GOT3 (cell line): ENCODE measurements at regions not wholly inside any gene's neighbourhood (a gene's known extent, or its start where the extent isn't known, plus 50 kb on each side); places are given as distances from the start of the nearest gene placed in this dataset.
"Not testable (repeated sequence)": the region's sequence is repeated elsewhere in the genome, so short reads cannot be mapped to it uniquely, and the experiment has no call there.

ENCODE experiments used
- DNase-seq: peaks from one replicate; lab custom pipeline; 2025; ENCODE audit warnings: mixed read lengths; lab: John Stamatoyannopoulos, UW

DNA sequence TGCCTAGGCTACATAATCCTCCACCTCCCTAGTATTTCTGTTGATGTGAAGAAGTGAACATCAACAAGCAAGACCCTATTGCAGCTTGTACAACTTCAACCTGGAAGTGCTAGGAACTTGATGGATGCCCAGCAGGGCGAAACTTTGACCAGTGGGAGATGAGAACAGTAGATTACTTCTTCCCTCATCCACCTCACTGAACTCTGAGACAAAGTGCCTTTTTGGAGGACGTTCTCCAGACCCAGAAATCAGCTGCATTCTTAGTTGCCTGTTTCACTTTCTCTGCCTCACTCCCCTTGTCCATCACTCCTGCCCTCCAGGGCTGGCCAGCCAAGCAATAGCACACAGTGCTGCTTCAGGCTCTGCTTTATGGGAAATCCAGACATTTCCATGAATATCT lies 683.4 kb downstream of the GALC start:
- no peak for DNase-seq

- no peak for DNase-seq
These were observed 686.4 kb downstream of the GALC start for GRCh38 chr14:87306409-87307168.

DNA sequence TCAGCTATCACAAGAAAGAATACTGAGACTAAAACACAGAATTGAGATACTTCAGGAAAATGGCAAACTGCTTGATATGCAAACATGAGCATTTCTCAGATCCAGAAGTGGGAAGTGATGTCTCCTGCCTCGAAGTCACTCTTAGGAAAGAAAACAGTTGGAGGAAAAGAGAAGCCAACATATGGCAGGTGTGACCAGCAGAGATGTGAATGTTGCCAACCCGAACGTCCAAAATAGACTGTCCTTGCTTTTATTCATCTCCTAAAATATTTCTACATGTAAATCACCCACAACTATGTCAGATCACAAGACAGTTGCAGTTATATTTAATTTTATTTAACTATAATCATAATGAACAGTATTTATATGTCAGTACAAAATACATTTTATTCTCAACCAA lies 687.6 kb downstream of the GALC start:
- no peak for DNase-seq

DNA sequence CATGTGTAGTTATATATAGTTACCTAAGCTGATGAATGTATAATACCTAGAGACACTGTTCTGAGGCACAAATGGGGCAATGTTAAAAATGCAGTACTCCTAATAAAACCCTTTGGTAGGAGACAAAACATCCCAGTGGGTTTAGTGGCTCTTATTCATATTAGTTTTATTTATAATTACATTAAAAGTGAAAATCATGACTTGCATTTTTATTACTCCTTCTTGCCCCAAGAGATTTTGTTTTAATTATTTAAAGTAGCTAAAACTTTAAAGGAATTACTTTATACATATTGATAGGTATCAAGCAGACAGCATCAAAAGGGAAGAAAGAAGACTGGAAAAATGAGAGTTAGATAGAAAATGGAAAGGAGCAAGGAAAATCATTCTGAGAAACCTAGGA lies 688.6 kb downstream of the GALC start:
- DNase-seq: no peak

DNA sequence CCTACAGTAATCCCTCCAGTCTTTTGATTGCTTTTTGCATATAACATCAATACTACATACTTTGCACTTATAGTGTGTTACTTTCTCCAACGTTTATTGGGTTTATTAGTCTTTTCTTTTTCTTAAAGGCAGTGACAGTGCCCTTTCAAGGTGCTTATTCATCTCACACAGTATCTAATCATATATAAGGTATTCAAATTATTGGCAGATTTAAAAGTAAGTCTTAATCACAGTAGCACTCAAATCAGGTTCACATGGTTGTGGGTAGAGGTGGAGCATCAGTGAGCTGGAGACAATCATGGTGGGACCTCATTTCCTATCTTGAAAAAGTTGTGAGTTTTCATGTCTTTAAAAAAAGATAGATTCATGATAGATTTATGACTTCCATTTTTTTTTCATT lies 706.2 kb downstream of the GALC start:
- DNase-seq: no peak

DNA sequence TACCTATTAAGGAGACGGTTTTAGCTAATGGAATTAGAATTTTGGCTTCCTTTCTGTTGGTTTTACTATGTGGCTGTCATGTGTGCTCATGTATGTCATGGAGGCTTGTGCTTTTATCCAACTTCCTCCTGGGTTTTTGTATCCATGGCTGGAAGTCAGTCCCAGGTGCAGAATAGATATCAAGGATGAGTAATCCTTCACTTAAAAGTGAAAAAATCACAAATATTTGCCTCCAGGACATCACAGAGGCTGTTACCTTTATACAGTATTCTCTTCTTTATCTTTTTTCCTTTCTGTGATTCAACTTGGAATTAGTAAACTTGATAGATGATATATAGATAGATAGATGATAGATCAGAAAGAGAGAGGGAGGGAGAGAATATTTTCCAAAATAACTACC lies 706.8 kb downstream of the GALC start:
- DNase-seq: no peak

DNA sequence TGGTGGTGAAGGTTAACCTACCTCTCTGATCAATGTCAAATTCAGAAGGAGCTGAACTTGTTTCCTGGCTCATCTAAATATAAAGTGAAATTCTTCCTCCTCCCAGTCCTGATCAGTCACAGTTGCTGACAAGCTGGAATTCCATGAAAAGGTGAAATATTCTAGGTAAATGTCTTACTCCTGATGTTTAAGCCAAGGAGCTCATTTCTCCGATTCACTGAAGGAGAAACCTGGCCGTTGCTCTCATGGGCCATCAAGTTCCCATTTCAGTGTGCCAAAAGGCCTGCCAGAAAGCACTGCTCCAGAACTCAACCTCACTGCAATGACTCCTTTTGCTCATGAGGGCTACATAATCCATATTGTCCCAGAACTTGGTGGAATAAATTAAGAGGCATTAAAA lies 707.5 kb downstream of the GALC start:
- DNase-seq: no peak

DNA sequence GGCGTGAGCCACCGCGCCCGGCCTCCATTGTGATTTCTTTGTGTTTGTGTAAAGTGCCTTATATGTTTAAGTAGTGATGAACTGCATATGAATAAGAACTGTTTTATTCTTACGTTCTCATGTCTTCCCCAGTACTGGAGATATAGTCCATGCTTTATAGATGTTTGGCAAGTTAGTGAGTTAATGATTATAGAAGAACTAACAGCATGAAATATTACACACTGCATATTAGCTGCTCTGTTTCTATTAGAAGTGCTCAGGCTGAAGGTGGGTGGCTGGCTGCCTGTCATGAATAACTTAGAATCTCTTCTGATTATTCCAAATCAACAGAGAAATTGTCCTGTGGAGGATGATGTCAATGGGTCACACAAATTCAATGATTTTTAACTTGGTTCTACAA lies 709.4 kb downstream of the GALC start:
- DNase-seq: no peak

DNA sequence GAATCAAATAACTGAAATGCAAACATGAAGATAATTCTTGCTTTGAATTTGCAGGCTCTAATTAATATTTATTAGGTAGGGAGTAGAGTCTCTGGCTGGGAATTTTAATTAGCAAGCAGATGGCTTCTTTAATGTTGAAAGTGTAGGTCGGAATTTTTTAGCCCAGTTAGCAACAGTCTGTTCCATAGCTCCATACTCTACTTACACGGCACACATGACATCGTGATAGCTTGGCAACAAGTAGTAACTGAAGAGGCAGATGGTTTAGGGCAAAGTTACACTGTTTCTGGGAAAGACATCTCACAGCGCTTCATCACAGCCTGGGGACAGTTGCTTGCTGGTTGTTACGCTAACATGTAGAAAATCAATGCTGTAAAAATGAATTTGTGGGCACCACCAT lies 710.7 kb downstream of the GALC start:
- no peak for DNase-seq

GRCh38 chr14:87278415-87278814 lies 714.6 kb downstream of the GALC start:
- no peak for DNase-seq

DNA sequence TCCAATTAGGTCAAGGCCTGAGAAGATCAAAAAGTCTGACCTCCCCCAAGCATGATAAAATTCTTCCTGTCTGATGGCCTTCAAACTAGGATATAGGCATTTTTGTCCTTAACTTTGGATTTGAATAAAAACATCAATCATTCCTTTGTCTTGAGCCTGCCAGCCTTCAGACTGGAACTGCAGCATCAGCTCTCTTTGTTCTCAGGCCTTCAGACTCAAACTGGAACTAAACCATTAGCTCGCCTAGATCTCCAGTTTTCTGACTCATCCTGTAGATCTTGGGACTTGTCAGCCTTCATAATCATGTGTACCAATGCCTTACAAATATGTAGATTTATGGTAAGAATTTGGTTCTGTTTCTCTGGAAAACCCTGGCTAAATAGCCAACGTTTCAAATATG lies 721.7 kb downstream of the GALC start:
- no peak for DNase-seq

DNA sequence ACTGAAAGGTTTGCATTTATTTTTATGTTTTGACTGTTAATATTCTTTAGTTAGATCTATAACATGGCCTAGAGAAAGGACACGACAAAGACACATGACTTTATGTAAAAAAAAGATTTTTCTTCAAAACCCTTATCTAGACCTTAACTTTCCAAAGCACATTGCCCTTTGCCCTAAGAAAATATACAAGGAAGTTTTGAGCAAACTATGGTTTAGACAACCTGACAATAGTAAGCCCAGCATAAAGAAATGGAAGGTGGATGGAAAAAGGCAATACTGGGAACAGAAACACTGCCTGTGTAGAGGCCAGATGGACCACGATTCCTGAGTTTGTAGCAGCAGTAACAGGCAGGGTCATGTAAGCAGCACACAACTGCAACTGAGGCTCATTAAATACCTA lies 724.0 kb downstream of the GALC start:
- no peak for DNase-seq

DNA sequence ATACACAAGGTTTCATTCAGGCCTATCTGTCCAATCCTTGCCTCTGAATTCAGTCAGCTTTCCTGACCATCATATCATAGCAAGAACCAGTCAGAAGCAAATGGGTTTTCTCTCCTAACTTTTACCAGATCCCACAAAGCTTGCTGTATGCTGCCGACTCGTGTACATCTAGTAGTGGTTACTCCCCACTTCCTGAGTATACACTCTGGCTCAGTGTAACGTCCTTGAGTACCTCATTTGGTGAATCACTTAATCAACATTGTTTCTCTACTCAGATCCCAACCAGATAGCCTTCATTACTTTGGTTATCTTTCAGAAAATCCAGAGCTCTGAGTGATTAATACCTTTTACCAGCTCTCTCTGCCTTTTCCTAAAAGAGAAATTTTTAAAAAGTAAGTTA lies 728.2 kb downstream of the GALC start:
- DNase-seq: no peak

GRCh38 chr14:87264272-87264785 lies 728.7 kb downstream of the GALC start:
- no peak for DNase-seq

DNA sequence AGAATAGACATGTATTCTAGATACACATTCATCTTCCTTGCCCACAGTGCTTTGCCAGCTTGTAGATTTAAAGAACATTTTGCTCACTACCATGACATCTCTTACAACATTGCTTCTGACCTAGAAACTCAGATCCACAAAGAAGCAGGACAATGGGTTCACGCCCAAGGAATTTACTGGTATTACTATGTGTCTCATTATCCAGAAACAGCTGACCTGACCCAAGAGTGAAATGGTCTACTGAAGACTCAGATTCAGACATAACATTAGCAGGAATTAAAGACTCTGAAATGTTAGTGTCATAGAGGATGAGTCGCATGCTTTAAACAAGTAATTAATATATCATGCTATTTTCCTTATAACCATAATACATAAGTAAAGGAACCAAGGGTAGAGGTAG lies 731.4 kb downstream of the GALC start:
- no peak for DNase-seq

GRCh38 chr14:87260460-87260859 lies 732.5 kb downstream of the GALC start:
- DNase-seq: no peak

- no peak for DNase-seq
These were observed 735.6 kb downstream of the GALC start for GRCh38 chr14:87257421-87257820.

DNA sequence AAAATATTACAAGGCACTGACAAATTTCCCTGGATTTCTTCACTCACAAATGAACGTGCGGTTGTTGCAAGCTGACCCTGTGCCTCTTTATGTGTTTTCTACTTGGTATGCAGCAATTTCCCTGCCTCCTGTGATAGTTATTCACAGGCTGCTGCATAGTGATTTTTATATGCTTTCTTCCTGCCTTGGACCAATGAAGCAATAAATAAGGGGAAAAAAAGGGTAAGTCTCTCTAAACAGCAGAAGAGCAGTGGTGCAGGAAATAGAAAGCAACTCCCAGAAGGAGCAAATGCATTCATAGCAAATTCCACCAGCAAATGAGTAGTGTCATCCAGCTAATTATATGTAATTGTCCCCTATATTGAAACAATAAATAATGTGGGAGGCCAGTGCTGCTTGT lies 737.9 kb downstream of the GALC start:
- DNase-seq: no peak

DNA sequence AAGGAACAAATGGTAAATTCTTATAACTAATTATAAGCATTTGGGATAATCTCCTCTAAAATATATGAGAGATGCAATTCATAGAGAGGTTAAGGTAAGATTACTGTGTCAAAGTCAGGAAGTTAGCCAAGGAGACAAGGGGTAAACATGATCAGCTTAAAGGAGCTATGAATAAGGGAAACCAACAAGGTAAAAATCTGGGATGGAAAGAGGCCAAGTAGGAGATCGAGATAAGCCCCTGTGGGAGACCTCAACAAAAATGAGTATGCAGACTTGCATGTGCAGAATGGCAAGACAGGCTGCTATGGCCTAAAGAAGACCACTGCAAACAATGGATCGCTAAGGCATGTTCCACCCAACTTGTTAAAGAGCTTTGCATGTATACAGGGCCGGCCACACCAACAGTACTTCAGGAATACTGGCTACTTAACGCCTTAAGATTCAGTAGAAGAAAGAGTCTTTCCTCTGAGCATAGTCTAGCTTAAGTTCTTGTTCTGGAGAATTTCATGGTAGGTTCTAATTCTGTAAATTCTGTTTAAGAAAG lies 738.6 kb downstream of the GALC start:
- no peak for DNase-seq

DNA sequence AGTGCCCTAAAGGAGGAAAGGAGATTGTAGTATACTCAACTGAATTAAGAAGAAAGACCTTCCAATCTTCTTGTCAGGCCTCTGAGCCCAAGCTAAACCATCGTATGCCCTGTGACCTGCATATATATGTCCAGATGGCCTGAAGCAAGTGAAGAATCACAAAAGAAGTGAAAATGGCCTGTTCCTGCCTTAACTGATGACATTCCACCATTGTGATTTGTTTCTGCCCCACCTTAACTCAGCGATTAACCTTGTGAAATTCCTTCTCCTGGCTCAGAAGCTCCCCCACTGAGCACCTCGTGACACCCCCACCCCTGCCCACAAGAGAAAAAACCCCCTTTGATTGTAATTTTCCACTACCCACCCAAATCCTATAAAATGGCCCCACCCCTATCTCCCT lies 739.2 kb downstream of the GALC start:
- not testable (repeated sequence) for DNase-seq

DNA sequence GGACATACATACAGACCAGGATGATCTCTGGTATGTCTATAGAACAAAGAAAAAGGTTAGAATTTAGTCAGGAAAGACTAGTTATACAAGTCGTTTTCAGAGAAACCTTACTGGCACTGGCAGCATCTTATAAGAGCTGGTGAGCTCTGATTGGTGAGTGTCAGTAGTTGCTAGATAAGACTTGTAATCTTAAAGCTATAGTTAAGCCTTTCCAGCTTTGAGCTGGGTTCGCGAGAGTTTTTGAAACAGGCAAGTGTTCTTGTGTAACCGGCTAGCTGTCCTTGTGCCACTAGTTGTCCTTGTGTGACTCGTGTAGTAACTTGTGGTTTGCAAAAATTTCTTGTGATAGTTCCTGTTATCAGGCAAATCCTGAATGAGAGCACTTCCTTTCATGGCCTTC lies 740.9 kb downstream of the GALC start:
- DNase-seq: no peak

GRCh38 chr14:87251011-87251410 lies 742.0 kb downstream of the GALC start:
- no peak for DNase-seq

DNA sequence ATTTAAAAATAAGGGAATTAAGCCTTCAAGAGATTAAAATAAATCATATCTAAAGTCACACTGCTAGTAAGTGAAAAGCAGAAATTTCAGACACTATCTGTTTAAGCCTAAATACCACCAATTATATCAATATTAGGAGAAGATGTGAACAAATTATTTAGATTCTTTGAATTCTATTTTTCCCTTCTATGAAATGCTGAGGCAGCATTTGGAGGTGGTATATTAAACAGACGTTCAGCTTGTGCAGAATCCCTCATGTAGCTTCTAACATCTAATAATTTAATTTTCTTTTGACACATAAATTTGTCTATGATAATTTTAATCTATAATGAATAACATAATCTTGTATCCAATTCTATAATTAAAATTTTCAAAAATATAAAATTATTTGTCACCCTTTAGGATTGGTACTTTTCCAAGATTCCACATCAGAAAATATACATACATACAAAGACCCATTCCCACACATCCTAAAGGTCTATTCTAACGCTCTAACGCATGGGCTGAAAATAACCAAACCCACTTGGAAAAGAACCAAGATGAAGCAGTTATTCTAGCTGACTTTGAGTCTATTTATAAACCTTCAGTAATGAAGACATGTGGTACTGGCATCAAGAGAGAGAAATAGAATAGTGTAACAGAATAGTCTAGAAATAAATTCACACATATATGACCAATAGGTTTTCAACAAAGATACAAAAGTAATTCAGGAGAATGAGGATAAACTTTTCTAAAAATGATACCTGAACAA lies 751.8 kb downstream of the GALC start:
- no peak for DNase-seq
